H1 (cell line): ENCODE measurements at regions not wholly inside any gene's neighbourhood (a gene's known extent, or its start where the extent isn't known, plus 50 kb on each side); places are given as distances from the start of the nearest gene placed in this dataset.

ENCODE experiments used
- CTCF ChIA-PET: fragments of 300-600 bp; sonication (Branson Sonifier 250); formaldehyde crosslinking; loops from one replicate; lab custom pipeline; 2021; ENCODE audit not compliant: partially characterized antibody; lab: Charles Lee
- POLR2A ChIA-PET: fragments of 300-600 bp; sonication (Branson Sonifier 250); formaldehyde crosslinking; loops from one replicate; lab custom pipeline; 2021; ENCODE audit warnings: inconsistent platforms; ENCODE audit not compliant: partially characterized antibody; lab: Charles Lee
- DNase-seq, 2 experiments: peaks; one replicate each; pipeline versions ENCODE4 v3.0.0 to v3.0.0-alpha.2; 2010 to 2022; ENCODE audit warnings: low spot score in 2 of 2, low read depth in 1 of 2, mixed read lengths in 1 of 2
- FAIRE-seq: peaks from 2 replicates; lab custom pipeline; 2011; peaks lifted over from hg19 to GRCh38; lab: Jason Lieb, UNC
- H2AFZ ChIP-seq: 2 replicates; pipeline ENCODE4 v1.8.1; 2012; ENCODE audit warnings: low read length, inconsistent platforms
- H2AK5ac ChIP-seq: 2 replicates; pipeline ENCODE4 v1.6.1; 2013; ENCODE audit warnings: low read depth, low read length
- H2BK120ac ChIP-seq: replicated peaks from 2 replicates; pipeline ENCODE3; 2013; ENCODE audit warnings: low read depth, low read length, inconsistent platforms
- H2BK12ac ChIP-seq: 2 replicates; pipeline ENCODE4 v1.6.1; 2013; ENCODE audit warnings: low read depth, low read length
- H2BK15ac ChIP-seq: 2 replicates; pipeline ENCODE4 v1.6.1; 2013; ENCODE audit warnings: low read length
- H2BK20ac ChIP-seq: 2 replicates; pipeline ENCODE4 v1.6.1; 2013; ENCODE audit warnings: low read length
- H2BK5ac ChIP-seq: 2 replicates; pipeline ENCODE4 v1.6.1; 2013; ENCODE audit warnings: low read depth, low read length
- H3K14ac ChIP-seq: 2 replicates; pipeline ENCODE4 v1.6.1; 2013; ENCODE audit warnings: inconsistent platforms; ENCODE audit not compliant: insufficient read length
- H3K18ac ChIP-seq: 2 replicates; pipeline ENCODE4 v1.6.1; 2013; ENCODE audit warnings: low read length; ENCODE audit errors: extremely low read depth
- H3K23ac ChIP-seq: 2 replicates; pipeline ENCODE4 v1.6.1; 2013; ENCODE audit warnings: inconsistent platforms; ENCODE audit not compliant: insufficient read length
- H3K23me2 ChIP-seq: 2 replicates; pipeline ENCODE4 v1.6.1; 2013; ENCODE audit warnings: low read depth, low read length
- H3K27ac ChIP-seq: 2 replicates; pipeline ENCODE4 v1.6.1; 2011; ENCODE audit warnings: low read depth, low read length, inconsistent platforms
- H3K27me3 ChIP-seq, 4 experiments: replicated peaks in 1 of 4; 1 replicate in 1 of 4; 2 replicates in 3 of 4; pipeline versions ENCODE4 v1.6.1 to v1.8.1; 2011 to 2013; ENCODE audit warnings: low read length in 3 of 4, mild to moderate bottlenecking in 3 of 4, inconsistent platforms in 2 of 4, mixed read lengths in 2 of 4, moderate library complexity in 1 of 4; ENCODE audit not compliant: control insufficient read depth in 3 of 4, insufficient read depth in 3 of 4; ENCODE audit errors: extremely low read depth in 1 of 4
- H3K36me3 ChIP-seq, 4 experiments: 2 replicates each; pipeline versions ENCODE4 v1.6.1 to v1.8.1; 2011 to 2013; ENCODE audit warnings: mild to moderate bottlenecking in 4 of 4, low read length in 3 of 4, moderate library complexity in 2 of 4, control low read depth in 1 of 4, inconsistent platforms in 1 of 4; ENCODE audit not compliant: insufficient read depth in 4 of 4, control insufficient read depth in 2 of 4
- H3K4ac ChIP-seq: replicated peaks from 2 replicates; pipeline ENCODE3; 2013; ENCODE audit warnings: low read length, low read depth, mixed read lengths, inconsistent platforms; ENCODE audit not compliant: insufficient read length
- H3K4me1 ChIP-seq, 4 experiments: replicated peaks in 1 of 4; 1 replicate in 1 of 4; 2 replicates in 3 of 4; pipeline versions ENCODE4 v1.6.1 to v1.8.1; 2011 to 2013; ENCODE audit warnings: low read length in 3 of 4, inconsistent platforms in 2 of 4, mixed read lengths in 1 of 4; ENCODE audit not compliant: insufficient read depth in 4 of 4, control insufficient read depth in 3 of 4
- H3K4me2 ChIP-seq, 2 experiments: 2 replicates each; pipeline versions ENCODE4 v1.6.1 to v1.8.1; 2011 to 2013; ENCODE audit warnings: low read depth in 2 of 2, low read length in 2 of 2, control low read depth in 1 of 2, inconsistent platforms in 1 of 2, mild to moderate bottlenecking in 1 of 2; ENCODE audit not compliant: insufficient read depth in 1 of 2
- H3K4me3 ChIP-seq, 4 experiments: fragments of 200-600, 300-600 bp in 1 of 4; sonication (generic), shearing (Covaris generic), sonication (Bioruptor Twin) in 1 of 4; 2 replicates each; pipeline versions ENCODE4 v1.5.1 to v1.8.1; 2011 to 2016; ENCODE audit warnings: low read length in 4 of 4, low read depth in 3 of 4, control low read depth in 2 of 4, inconsistent platforms in 2 of 4, mild to moderate bottlenecking in 2 of 4, mixed read lengths in 1 of 4, moderate library complexity in 1 of 4; ENCODE audit not compliant: insufficient read depth in 2 of 4; ENCODE audit errors: extremely low read depth in 1 of 4
- H3K56ac ChIP-seq: replicated peaks from 2 replicates; pipeline ENCODE3; 2013; ENCODE audit warnings: low read depth, mild to moderate bottlenecking, mixed read lengths, low read length, inconsistent platforms; ENCODE audit not compliant: insufficient read length
- H3K79me1 ChIP-seq: 2 replicates; pipeline ENCODE4 v1.6.1; 2013; ENCODE audit warnings: low read depth, low read length, control low read depth
- H3K79me2 ChIP-seq, 2 experiments: 2 replicates each; pipeline versions ENCODE4 v1.6.1 to v1.8.1; 2012 to 2013; ENCODE audit warnings: low read length in 2 of 2, mild to moderate bottlenecking in 2 of 2, inconsistent platforms in 1 of 2; ENCODE audit not compliant: insufficient read depth in 2 of 2, control insufficient read depth in 1 of 2
- H3K9ac ChIP-seq, 4 experiments: replicated peaks in 1 of 4; 1 replicate in 1 of 4; 2 replicates in 3 of 4; pipeline versions ENCODE4 v1.6.1 to v1.8.1; 2011 to 2013; ENCODE audit warnings: low read depth in 3 of 4, low read length in 3 of 4, control low read depth in 2 of 4, mild to moderate bottlenecking in 2 of 4, moderate library complexity in 2 of 4, inconsistent platforms in 1 of 4; ENCODE audit errors: extremely low read depth in 1 of 4
- H3K9me3 ChIP-seq, 2 experiments: 2 replicates each; pipeline versions ENCODE4 v1.6.1 to v1.8.1; 2012 to 2013; ENCODE audit warnings: mild to moderate bottlenecking in 2 of 2, moderate library complexity in 2 of 2, control low read depth in 1 of 2, inconsistent platforms in 1 of 2, low read depth in 1 of 2, low read length in 1 of 2, mixed read lengths in 1 of 2; ENCODE audit not compliant: insufficient read depth in 2 of 2
- H4K20me1 ChIP-seq, 2 experiments: replicated peaks in 1 of 2; 2 replicates each; pipeline versions ENCODE3 to v1.8.1; 2011 to 2013; ENCODE audit warnings: inconsistent platforms in 2 of 2, low read length in 2 of 2, mild to moderate bottlenecking in 1 of 2; ENCODE audit not compliant: insufficient read depth in 2 of 2, control insufficient read depth in 1 of 2
- H4K5ac ChIP-seq: 2 replicates; pipeline ENCODE4 v1.6.1; 2013; ENCODE audit warnings: low read length, low read depth, mixed read lengths, inconsistent platforms; ENCODE audit not compliant: insufficient read length
- H4K8ac ChIP-seq: 2 replicates; pipeline ENCODE4 v1.8.0; 2013; ENCODE audit warnings: mild to moderate bottlenecking, moderate library complexity, low read length, inconsistent platforms; ENCODE audit not compliant: insufficient read depth; ENCODE audit errors: extremely low read depth
- H4K91ac ChIP-seq: replicated peaks from 2 replicates; pipeline ENCODE3; 2013; ENCODE audit warnings: low read length, mixed read lengths, inconsistent platforms; ENCODE audit not compliant: insufficient read length
- KDM4A ChIP-seq: IDR thresholded peaks from one replicate; pipeline ENCODE4 v1.7.1; 2012; ENCODE audit warnings: low read depth, mild to moderate bottlenecking, moderate library complexity, low read length, inconsistent platforms; ENCODE audit not compliant: severe bottlenecking
- POLR2A ChIP-seq, 2 experiments: IDR thresholded peaks; 1 replicate in 1 of 2; 2 replicates in 1 of 2; pipeline ENCODE4 v1.6.1; 2011; ENCODE audit warnings: low read depth in 2 of 2, low read length in 2 of 2, mild to moderate bottlenecking in 2 of 2; ENCODE audit errors: control extremely low read depth in 1 of 2
- RAD21 ChIP-seq, 2 experiments: IDR thresholded peaks in 1 of 2; conservative IDR thresholded peaks in 1 of 2; 2 replicates each; pipeline ENCODE4 v1.6.1; 2011; ENCODE audit warnings: low read depth in 2 of 2, low read length in 2 of 2, improper control_type of control experiment in 1 of 2, inconsistent platforms in 1 of 2, mild to moderate bottlenecking in 1 of 2, moderate library complexity in 1 of 2
- WGBS, 2 experiments: shearing (Covaris generic) in 1 of 2; methylation state at CpG; one replicate each; pipeline versions ENCODE4 v1.1.6 to v1.1.7; 2013 to 2015; ENCODE audit warnings: low lambda C conversion rate in 2 of 2, mixed read lengths in 2 of 2, inconsistent platforms in 1 of 2, low coverage in 1 of 2, missing lambda C conversion rate in 1 of 2; ENCODE audit not compliant: insufficient replicate concordance in 2 of 2, insufficient coverage in 1 of 2, insufficient read length in 1 of 2; ENCODE audit errors: extremely low coverage in 1 of 2, missing lambda C conversion rate in 1 of 2; 5-methylcytosine and 5-hydroxymethylcytosine counted together

GRCh38 chr2:7759898-7760297 is 842.7 kb downstream of the RNF144A start:
- Histone ChIP-seq H2AK5ac (no peak overlapping the region), H3K14ac (no peak overlapping the region), H3K27ac (no peak overlapping the region), H3K4me3 (no peak overlapping the region), H3K79me1 (no peaks in the 10 kb centered on the region), H3K56ac (no peak overlapping the region), H4K5ac (no peak overlapping the region), H2BK15ac (no peak overlapping the region), H2BK12ac (peak overlapping the region; percentile 55; the same call in 1 of the 2 replicates), H3K4ac (no peak overlapping the region), H4K20me1 (no peaks in the 10 kb centered on the region), H2BK120ac (no peak overlapping the region), H3K79me2 (no peaks in the 10 kb centered on the region), H3K4me2 (no peak overlapping the region), H4K8ac (no peak overlapping the region), H3K18ac (no peak overlapping the region), H2AFZ (peak overlapping the region; percentile 69; the same call in 1 of the 2 replicates), H3K27me3 (no peaks in the 10 kb centered on the region), H3K9me3 (peaks cover 18 to 24% of the 10 kb centered on the region in 2 experiments), H2BK5ac (no peak overlapping the region), H3K4me1 (no peaks in the 10 kb centered on the region), H3K36me3 (peaks cover 0 to 3% (median 0%) of the 10 kb centered on the region in 4 experiments; a peak in 1 of 8 replicates), H2BK20ac (no peak overlapping the region), H3K23me2 (no peaks in the 10 kb centered on the region), H3K9ac (no peak overlapping the region), H4K91ac (no peak overlapping the region), H3K23ac (no peak overlapping the region)
- ChIA-PET CTCF (no interaction called here), POLR2A (no interaction called here)
- FAIRE-seq (no peak), DNase-seq (no peak)
- 91% methylated on average over 3 of the region's 3 CpGs; no CpG with 5 or more reads in 1 of the 2 experiments for WGBS, 2 experiments
- TF ChIP-seq RAD21 (IDR thresholded peaks at IDR 0.05 in 1 of 2, conservative IDR thresholded peaks at IDR 0.05 in 1 of 2; ENCODE audit: low read depth in 2 of 2, low read length in 2 of 2) (no peak), POLR2A (IDR thresholded peaks at IDR 0.05; ENCODE audit: control extremely low read depth in 1 of 2, low read depth in 2 of 2, low read length in 2 of 2) (no peak), KDM4A (no peak)
